ENCODE measurements at regions not wholly inside any gene's neighbourhood (a gene's known extent, or its start where the extent isn't known, plus 50 kb on each side); places are given as distances from the start of the nearest gene placed in this dataset.

- no peak for TF ChIP-seq CTCF (IDR thresholded peaks at IDR 0.05 in 2 of 3, conservative IDR thresholded peaks at IDR 0.05 in 1 of 3; ENCODE audit: insufficient read depth in 2 of 3, low read depth in 1 of 3, low read length in 3 of 3)
- TF ChIP-seq DNMT1 (IDR thresholded peaks at IDR 0.05), result no peak
- no peak for TF ChIP-seq NR2C2 (CRISPR knock-in tag; IDR thresholded peaks at IDR 0.05)
- no peak for TF ChIP-seq NR2C2 (tag; IDR thresholded peaks at IDR 0.05)
Observed at GRCh38 chr12:115412831-115413230, 728.9 kb upstream of the TBX3 start.

All from K562 (cell line).